Activated CD4-positive, alpha-beta memory T cell treated with anti-CD3 and anti-CD28 coated beads, Interleukin-2, amount 10 ng/mL, durations not matched to agents 7 days and 5 days (primary cell): ENCODE measurements at regions not wholly inside any gene's neighbourhood (a gene's known extent, or its start where the extent isn't known, plus 50 kb on each side); places are given as distances from the start of the nearest gene placed in this dataset.

Source experiments
- CTCF ChIA-PET: fragments of 350-600 bp; sonication (Branson Sonifier 250); formaldehyde crosslinking; loops from one replicate; lab custom pipeline; 2021; ENCODE audit warnings: antibody characterized with exemption, inconsistent platforms; lab: Charles Lee
- POLR2A ChIA-PET: fragments of 350-600 bp; sonication (Branson Sonifier 250); formaldehyde crosslinking; loops from one replicate; lab custom pipeline; 2021; ENCODE audit warnings: antibody characterized with exemption; lab: Charles Lee
- DNase-seq: peaks from one replicate; pipeline ENCODE4 v3.0.0-alpha.2; 2020
- H3K27ac Mint-ChIP-seq: one replicate; pipeline ENCODE4 v1.8.0; 2021; ENCODE audit warnings: mild to moderate bottlenecking, mixed read lengths
- H3K27me3 Mint-ChIP-seq: one replicate; pipeline ENCODE4 v1.8.0; 2021; ENCODE audit warnings: mixed read lengths
- H3K36me3 Mint-ChIP-seq: one replicate; pipeline ENCODE4 v1.8.0; 2021; ENCODE audit warnings: low read depth, mixed read lengths
- H3K4me1 Mint-ChIP-seq: one replicate; pipeline ENCODE4 v1.8.0; 2021; ENCODE audit warnings: mixed read lengths
- H3K4me3 Mint-ChIP-seq: one replicate; pipeline ENCODE4 v1.8.0; 2021; ENCODE audit warnings: mild to moderate bottlenecking, mixed read lengths
- H3K9me3 Mint-ChIP-seq: one replicate; pipeline ENCODE4 v1.8.0; 2021; ENCODE audit warnings: mixed read lengths

GRCh38 chr9:80040457-80040856 lies 468.7 kb downstream of the TLE4 start:
- CTCF ChIA-PET, result no interaction called here
- no peak overlapping the region for H3K27ac Mint-ChIP-seq
- H3K9me3 Mint-ChIP-seq, result no peaks in the 10 kb centered on the region
- no peak overlapping the region for H3K4me3 Mint-ChIP-seq
- H3K36me3 Mint-ChIP-seq, result no peaks in the 10 kb centered on the region
- POLR2A ChIA-PET, result no interaction called here
- DNase-seq, result no peak
- no peaks in the 10 kb centered on the region for H3K4me1 Mint-ChIP-seq
- H3K27me3 Mint-ChIP-seq, result no peaks in the 10 kb centered on the region

- H3K27me3 Mint-ChIP-seq, result no peaks in the 10 kb centered on the region
- H3K4me1 Mint-ChIP-seq, result no peaks in the 10 kb centered on the region
- H3K36me3 Mint-ChIP-seq, result no peaks in the 10 kb centered on the region
- H3K27ac Mint-ChIP-seq, result no peak overlapping the region
- no peak for DNase-seq
- H3K9me3 Mint-ChIP-seq, result no peaks in the 10 kb centered on the region
- ChIA-PET POLR2A (no interaction called here), CTCF (no interaction called here)
- H3K4me3 Mint-ChIP-seq, result no peak overlapping the region
Observed at GRCh38 chr9:80030801-80031200, 459.0 kb downstream of the TLE4 start.

GRCh38 chr9:80028501-80028900 lies 456.7 kb downstream of the TLE4 start:
- Mint-ChIP-seq H3K4me3 (no peak overlapping the region), H3K36me3 (no peaks in the 10 kb centered on the region), H3K4me1 (no peaks in the 10 kb centered on the region), H3K27me3 (no peaks in the 10 kb centered on the region), H3K27ac (no peak overlapping the region), H3K9me3 (no peaks in the 10 kb centered on the region)
- ChIA-PET CTCF (no interaction called here), POLR2A (no interaction called here)
- no peak for DNase-seq

- CTCF ChIA-PET, result no interaction called here
- Mint-ChIP-seq H3K27me3 (no peaks in the 10 kb centered on the region), H3K27ac (no peak overlapping the region), H3K36me3 (no peaks in the 10 kb centered on the region), H3K4me3 (no peak overlapping the region), H3K9me3 (no peaks in the 10 kb centered on the region), H3K4me1 (no peaks in the 10 kb centered on the region)
- DNase-seq, result no peak
- POLR2A ChIA-PET, result no interaction called here
Observed at GRCh38 chr9:80025796-80026520, 454.2 kb downstream of the TLE4 start.

GRCh38 chr9:80025131-80025530 lies 453.4 kb downstream of the TLE4 start:
- no peak overlapping the region for H3K27ac Mint-ChIP-seq
- no peaks in the 10 kb centered on the region for H3K36me3 Mint-ChIP-seq
- H3K27me3 Mint-ChIP-seq, result no peaks in the 10 kb centered on the region
- no peaks in the 10 kb centered on the region for H3K9me3 Mint-ChIP-seq
- ChIA-PET POLR2A (no interaction called here), CTCF (no interaction called here)
- no peak overlapping the region for H3K4me3 Mint-ChIP-seq
- H3K4me1 Mint-ChIP-seq, result no peaks in the 10 kb centered on the region
- DNase-seq, result no peak

- CTCF ChIA-PET, result no interaction called here
- no peak overlapping the region for H3K4me3 Mint-ChIP-seq
- no peaks in the 10 kb centered on the region for H3K4me1 Mint-ChIP-seq
- no peak overlapping the region for H3K27ac Mint-ChIP-seq
- POLR2A ChIA-PET, result no interaction called here
- DNase-seq, result no peak
- H3K9me3 Mint-ChIP-seq, result no peaks in the 10 kb centered on the region
- no peaks in the 10 kb centered on the region for H3K36me3 Mint-ChIP-seq
- no peaks in the 10 kb centered on the region for H3K27me3 Mint-ChIP-seq
Observed at GRCh38 chr9:80020530-80020929, 448.8 kb downstream of the TLE4 start.

GRCh38 chr9:80020056-80020455 lies 448.3 kb downstream of the TLE4 start:
- ChIA-PET POLR2A (no interaction called here), CTCF (no interaction called here)
- no peaks in the 10 kb centered on the region for H3K36me3 Mint-ChIP-seq
- H3K4me1 Mint-ChIP-seq, result no peaks in the 10 kb centered on the region
- H3K27ac Mint-ChIP-seq, result no peak overlapping the region
- DNase-seq, result no peak
- H3K9me3 Mint-ChIP-seq, result no peaks in the 10 kb centered on the region
- no peaks in the 10 kb centered on the region for H3K27me3 Mint-ChIP-seq
- no peak overlapping the region for H3K4me3 Mint-ChIP-seq

GRCh38 chr9:80013891-80014290 lies 442.1 kb downstream of the TLE4 start:
- Mint-ChIP-seq H3K27me3 (no peaks in the 10 kb centered on the region), H3K4me3 (no peak overlapping the region), H3K36me3 (no peaks in the 10 kb centered on the region), H3K9me3 (no peaks in the 10 kb centered on the region), H3K4me1 (no peaks in the 10 kb centered on the region), H3K27ac (no peak overlapping the region)
- ChIA-PET POLR2A (interaction anchor here (0.6 kb wide), 1 partner anchor 16 kb away, joined by 3 read pairs; no protein-coding TSS in a partner anchor), CTCF (no interaction called here)
- DNase-seq, result no peak

- DNase-seq, result no peak
- H3K4me3 Mint-ChIP-seq, result no peak overlapping the region
- no peak overlapping the region for H3K27ac Mint-ChIP-seq
- H3K27me3 Mint-ChIP-seq, result no peaks in the 10 kb centered on the region
- H3K4me1 Mint-ChIP-seq, result no peaks in the 10 kb centered on the region
- ChIA-PET POLR2A (no interaction called here), CTCF (no interaction called here)
- H3K36me3 Mint-ChIP-seq, result no peaks in the 10 kb centered on the region
- no peaks in the 10 kb centered on the region for H3K9me3 Mint-ChIP-seq
Observed at GRCh38 chr9:80012557-80013330, 441.0 kb downstream of the TLE4 start.

GRCh38 chr9:80009204-80009603 lies 437.4 kb downstream of the TLE4 start:
- no peaks in the 10 kb centered on the region for H3K4me1 Mint-ChIP-seq
- no peaks in the 10 kb centered on the region for H3K9me3 Mint-ChIP-seq
- POLR2A ChIA-PET, result no interaction called here
- no peak overlapping the region for H3K27ac Mint-ChIP-seq
- H3K27me3 Mint-ChIP-seq, result no peaks in the 10 kb centered on the region
- no peaks in the 10 kb centered on the region for H3K36me3 Mint-ChIP-seq
- CTCF ChIA-PET, result no interaction called here
- DNase-seq, result no peak
- H3K4me3 Mint-ChIP-seq, result no peak overlapping the region

GRCh38 chr9:80004714-80005113 lies 432.9 kb downstream of the TLE4 start:
- Mint-ChIP-seq H3K36me3 (no peaks in the 10 kb centered on the region), H3K27ac (no peak overlapping the region), H3K27me3 (no peaks in the 10 kb centered on the region), H3K4me3 (no peak overlapping the region), H3K4me1 (no peaks in the 10 kb centered on the region), H3K9me3 (no peaks in the 10 kb centered on the region)
- no peak for DNase-seq
- POLR2A ChIA-PET, result no interaction called here
- CTCF ChIA-PET, result no interaction called here

GRCh38 chr9:79990536-79990935 lies 418.8 kb downstream of the TLE4 start:
- Mint-ChIP-seq H3K4me3 (no peak overlapping the region), H3K4me1 (no peaks in the 10 kb centered on the region), H3K36me3 (no peaks in the 10 kb centered on the region), H3K27me3 (no peaks in the 10 kb centered on the region), H3K9me3 (no peaks in the 10 kb centered on the region), H3K27ac (no peak overlapping the region)
- POLR2A ChIA-PET, result no interaction called here
- DNase-seq, result no peak
- CTCF ChIA-PET, result no interaction called here

- no peak overlapping the region for H3K4me3 Mint-ChIP-seq
- no peaks in the 10 kb centered on the region for H3K36me3 Mint-ChIP-seq
- DNase-seq, result no peak
- H3K27me3 Mint-ChIP-seq, result no peaks in the 10 kb centered on the region
- ChIA-PET POLR2A (no interaction called here), CTCF (interaction anchor here (1.5 kb wide), 1 partner anchor 9 kb away, joined by 3 read pairs; no protein-coding TSS in a partner anchor)
- no peaks in the 10 kb centered on the region for H3K9me3 Mint-ChIP-seq
- no peak overlapping the region for H3K27ac Mint-ChIP-seq
- no peaks in the 10 kb centered on the region for H3K4me1 Mint-ChIP-seq
Observed at GRCh38 chr9:79989079-79989478, 417.3 kb downstream of the TLE4 start.

GRCh38 chr9:79988126-79988525 lies 416.4 kb downstream of the TLE4 start:
- Mint-ChIP-seq H3K36me3 (no peaks in the 10 kb centered on the region), H3K9me3 (no peaks in the 10 kb centered on the region), H3K27me3 (no peaks in the 10 kb centered on the region), H3K4me3 (no peak overlapping the region), H3K27ac (no peak overlapping the region), H3K4me1 (no peaks in the 10 kb centered on the region)
- POLR2A ChIA-PET, result no interaction called here
- no peak for DNase-seq
- CTCF ChIA-PET, result no interaction called here
